ENCODE measurements at regions not wholly inside any gene's neighbourhood (a gene's known extent, or its start where the extent isn't known, plus 50 kb on each side); places are given as distances from the start of the nearest gene placed in this dataset.
"Not testable (repeated sequence)": the region's sequence is repeated elsewhere in the genome, so short reads cannot be mapped to it uniquely, and the experiment has no call there.

DNA sequence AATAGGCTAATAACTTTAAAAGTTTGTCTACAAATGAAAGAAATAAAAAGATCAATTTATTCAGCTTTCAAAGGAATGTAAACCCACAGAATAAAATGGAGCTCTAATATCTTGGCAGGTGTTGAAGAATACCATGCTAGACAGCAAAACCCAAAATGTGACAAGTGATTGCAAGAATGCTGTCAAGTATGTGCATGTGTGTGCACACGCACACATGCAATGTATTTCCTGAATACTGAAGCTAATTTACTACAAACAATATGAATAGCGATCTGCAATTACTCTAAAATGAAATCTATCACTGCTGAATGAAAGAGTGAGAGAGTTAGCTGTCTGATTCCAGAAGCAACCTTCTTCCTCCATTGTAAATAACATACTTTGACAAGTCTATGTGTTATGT lies 179.2 kb upstream of the HSF2 start:
- DNase-seq, result no peak

DNA sequence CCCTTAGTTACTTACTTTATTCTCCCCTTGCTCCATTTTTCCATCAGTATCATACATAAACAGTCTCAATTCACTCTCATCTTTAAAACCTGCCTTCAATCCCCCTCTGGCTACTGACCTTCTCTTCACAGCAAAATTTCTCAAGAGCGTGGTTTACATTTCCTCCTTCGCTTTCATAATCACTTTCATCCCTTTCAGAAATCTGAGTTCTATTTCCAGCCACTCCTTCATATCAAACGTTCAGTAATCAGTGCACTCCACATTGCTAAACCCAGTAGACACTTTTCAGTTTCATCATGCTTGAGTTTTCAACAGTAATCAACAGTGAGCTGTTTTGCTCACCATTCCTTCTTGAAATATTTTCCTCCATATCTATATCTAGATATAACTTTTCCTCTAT lies 176.7 kb upstream of the HSF2 start:
- no peak for DNase-seq

DNA sequence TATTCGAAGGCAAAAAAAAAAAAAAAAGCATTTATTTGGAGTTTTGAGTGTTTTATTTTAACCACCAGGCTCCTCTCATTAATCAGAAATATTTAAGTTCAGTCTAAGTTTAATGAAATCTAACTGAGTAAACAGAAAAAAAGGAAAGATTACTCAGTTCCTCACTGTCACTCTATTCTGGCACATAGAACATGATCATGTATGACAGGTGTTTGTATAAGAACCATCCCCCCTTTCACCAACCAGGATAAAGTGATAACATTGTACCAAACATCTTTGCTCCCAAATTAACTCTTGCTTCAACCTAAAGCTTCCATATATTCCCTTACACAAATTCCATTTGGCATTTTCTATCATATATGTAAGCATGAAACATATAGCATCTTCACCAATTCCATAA lies 176.2 kb upstream of the HSF2 start:
- DNase-seq, result no peak

DNA sequence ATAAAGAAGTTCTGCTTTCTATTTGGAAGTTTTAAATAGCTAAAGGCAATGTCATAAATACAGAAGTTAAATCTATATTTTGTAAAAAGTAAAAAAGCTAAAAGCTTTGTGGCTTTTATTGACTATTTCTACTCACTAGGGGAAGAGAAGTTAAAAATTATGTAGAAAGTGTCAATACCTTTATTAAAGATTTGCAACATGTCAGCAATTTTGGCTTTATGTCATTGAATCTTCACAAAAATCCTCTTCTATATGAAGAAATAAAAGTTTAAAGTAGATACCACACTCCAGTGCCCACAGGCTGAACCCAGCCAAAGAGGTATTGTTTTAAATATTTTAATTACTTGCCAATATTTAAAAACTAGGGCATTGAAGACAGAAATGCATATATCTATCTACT lies 160.6 kb upstream of the HSF2 start:
- DNase-seq, result no peak

DNA sequence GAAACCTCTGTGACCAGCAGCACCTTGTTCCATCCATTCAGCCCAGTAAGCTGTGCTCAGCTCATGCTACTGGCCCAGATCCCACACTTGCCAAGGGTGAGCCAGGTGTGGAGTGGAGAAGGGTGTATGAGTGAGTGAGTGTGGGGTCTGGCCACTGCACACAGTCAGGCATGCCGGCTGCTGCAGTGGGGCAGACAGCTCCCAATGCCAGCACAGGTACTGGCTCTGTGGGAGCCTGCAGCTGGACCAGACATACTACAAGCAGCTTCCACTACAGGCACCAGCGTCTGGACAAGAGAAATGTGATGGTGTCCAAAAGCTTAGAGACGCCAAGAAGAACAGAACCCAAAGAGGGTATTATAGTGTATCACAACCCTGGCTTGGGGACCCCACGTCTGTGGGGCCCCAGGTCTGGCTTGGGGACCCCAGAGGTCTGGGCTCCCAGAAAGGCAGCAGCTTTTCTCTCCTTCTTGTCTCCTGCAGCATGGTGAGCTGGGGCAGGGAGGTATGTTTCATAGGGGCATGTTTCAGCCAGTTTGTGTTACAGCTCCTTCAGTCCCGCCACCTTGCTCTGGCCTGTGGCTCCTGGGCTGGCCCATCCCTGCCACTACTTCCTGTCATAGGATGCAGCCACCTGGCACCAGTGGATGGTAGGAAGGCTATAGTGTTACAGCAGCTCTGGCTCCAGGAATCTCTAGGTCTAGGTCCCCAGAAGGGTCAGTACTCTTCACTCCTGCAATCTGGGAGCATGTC lies 152.4 kb upstream of the HSF2 start:
- no peak for DNase-seq

DNA sequence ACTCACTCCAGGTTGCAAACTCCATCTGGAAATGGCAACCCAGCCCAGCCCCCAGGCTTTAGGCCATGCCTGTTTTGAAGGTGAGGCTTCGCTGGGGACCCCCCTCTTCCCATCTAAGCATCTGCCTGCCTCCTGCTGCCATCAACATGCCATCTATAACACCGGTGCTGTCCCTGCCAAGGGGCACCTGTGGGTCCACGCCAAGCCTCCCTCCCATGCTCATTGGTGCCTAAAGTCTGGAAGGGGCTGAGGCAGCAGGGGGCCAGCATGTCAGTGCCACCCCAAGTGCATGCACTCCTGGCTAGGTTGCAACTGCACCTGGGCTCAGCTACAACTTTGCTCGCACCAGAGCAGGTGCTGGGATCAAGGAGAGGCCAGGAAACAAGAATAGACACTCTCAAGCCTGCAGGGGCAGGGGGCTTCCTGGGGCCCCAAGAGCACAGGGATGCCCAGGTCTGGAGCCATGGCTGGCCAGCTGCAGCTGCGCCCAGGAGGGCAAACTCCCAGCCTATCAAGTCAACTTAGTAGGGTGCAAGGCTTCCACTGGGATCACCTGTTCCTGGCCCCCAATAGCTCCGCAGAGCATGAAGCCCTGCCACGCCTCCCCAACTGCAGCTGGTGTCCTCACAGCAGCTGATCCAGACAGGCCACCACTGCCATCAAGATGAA lies 151.3 kb upstream of the HSF2 start:
- DNase-seq, result no peak

DNA sequence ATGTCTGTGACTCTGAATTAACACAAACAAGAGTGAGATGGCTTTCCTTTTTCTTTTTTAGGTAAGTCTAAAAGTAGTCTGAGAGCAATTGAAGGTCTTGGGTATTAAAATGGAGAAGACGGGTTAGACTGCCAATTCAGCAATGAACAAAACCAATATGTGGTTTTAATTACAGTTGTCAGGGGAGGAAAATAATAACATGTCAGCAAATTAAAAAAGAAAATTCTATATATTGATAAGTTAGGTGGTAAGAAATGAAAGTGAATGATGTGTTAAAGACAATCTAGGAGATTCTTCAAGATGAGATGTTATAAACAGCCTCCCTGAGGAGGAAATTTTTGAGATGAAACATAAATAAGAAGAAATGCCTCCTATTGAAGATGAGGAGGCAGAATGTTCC lies 150.6 kb upstream of the HSF2 start:
- DNase-seq, result no peak

DNA sequence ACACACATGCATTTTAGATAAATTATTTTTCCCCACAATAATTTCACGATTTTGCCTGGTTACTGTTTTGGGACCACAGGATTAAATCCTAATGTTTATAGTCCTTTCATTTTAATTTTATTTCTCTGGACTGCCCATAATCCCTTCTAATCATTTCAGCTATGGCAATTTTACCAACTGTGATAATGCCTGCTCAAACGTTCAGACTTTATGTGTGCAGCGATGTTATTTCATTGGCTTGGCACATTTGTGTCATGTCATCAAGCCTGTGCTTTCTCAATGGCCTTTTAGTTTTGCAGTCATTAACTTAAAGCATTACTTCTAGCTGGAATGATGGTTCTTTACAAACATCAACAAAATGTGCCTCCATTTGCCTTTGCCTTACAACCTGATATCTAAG lies 140.6 kb upstream of the HSF2 start:
- DNase-seq, result no peak

DNA sequence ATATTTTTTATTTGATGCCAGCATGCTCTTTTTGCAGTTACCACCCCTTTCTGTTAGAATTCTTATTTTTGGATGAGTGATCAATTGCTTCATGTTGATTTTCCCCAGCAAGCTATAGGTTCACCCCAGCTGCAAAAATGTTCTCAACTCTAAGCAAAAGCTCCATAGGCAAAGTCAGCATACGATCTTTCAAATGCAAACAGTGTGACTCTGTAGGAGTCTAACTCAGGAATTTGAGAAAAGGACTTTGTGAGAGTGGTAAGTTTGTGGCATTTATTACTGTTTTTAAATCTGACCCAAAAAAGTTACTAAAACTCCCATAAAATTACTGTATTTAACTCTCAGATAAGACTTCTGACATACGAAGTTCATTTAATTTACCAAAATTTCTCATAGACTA lies 134.9 kb upstream of the HSF2 start:
- DNase-seq, result no peak

DNA sequence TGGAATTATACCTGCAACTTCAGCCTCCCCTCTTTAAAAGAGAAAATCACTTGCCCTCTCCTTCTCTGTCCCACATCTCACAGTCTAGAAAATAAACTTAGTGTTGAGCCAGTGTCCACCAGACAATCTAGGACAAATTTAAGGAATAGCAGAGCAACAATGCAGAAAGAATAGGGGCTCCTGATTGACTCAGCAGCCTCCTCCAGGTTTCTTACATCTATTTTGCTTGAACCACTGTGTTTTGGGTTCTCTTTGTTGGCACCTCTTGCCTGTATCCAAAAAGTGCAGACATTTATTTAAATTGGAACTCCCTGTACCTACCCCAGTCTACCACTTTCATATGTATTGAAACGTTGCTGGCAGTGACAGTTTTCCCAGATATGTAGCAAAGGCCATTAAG lies 133.7 kb upstream of the HSF2 start:
- no peak for DNase-seq

DNA sequence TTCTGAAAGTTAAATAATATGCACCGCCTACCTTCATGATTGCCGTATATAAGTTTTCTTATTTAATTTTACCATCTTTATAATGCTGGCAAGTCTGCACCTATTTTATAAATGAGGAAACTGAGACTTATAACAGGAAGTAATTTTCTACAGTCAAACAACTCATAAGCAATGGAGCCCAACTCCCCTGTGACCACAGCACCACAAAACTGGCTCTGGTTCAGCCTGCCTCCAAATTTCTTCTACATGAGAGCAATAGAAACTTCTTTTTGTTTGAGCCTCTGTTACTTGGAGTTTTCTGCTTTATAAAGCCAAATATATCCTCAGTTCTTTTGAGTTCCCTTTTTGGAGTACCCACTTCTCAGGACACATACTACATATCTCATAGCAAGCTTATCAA lies 131.1 kb upstream of the HSF2 start:
- no peak for DNase-seq

DNA sequence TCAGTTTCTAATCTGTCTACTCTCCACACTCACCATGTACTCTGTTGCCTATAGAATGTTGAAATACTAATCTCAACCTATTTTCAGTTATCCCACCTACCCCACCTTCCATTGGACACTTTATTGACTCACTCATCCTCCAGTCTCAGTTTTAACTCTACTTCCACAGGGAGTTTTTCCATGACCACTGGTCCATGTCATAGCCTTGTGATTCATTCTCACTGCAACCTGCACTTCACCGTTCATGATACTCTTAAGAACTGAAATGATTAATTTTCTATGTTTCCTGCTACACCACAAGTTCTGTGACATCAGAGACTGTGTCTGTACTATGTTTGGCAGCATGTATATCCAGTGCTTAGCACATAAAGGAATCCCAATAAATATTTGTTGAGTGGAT lies 122.8 kb upstream of the HSF2 start:
- DNase-seq, result no peak

DNA sequence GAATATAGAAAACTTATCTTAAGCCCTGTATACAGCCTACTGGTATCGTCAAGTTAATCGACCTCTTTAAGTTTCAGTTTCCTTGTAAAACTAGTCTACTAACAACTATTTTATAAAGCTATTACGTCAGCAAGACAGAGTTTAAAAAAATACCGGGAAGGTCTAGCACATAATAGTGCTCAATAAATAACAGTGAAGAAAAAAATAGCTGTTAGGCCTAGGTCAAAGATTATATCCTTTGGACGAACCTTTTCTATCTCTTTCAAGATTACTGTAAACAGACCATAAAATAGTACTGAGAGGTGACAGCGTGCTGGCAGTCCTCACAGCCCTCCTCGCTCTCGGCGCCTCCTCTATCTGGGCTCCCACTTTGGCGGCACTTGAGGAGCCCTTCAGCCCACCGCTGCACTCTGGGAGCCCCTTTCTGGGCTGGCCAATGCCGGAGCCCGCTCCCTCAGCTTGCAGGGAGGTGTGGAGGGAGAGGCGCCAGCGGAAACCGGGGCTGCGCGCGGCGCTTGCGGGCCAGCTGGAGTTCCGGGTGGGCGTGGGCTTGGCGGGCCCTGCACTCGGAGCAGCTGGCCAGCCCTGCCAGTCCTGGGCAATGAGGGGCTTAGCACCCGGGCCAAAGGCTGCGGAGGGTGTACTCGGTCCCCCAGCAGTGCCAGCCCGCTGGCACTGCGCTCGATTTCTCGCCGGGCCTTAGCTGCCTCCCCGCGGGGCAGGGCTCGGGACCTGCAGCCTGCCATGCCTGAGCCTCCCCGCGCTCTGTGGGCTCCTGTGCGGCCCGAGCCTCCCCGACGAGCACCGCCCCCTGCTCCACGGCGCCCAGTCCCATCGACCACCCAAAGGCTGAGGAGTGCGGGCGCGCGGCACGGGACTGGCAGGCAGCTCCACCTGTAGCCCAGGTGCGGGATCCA lies 119.1 kb upstream of the HSF2 start:
- DNase-seq, result not testable (repeated sequence)

DNA sequence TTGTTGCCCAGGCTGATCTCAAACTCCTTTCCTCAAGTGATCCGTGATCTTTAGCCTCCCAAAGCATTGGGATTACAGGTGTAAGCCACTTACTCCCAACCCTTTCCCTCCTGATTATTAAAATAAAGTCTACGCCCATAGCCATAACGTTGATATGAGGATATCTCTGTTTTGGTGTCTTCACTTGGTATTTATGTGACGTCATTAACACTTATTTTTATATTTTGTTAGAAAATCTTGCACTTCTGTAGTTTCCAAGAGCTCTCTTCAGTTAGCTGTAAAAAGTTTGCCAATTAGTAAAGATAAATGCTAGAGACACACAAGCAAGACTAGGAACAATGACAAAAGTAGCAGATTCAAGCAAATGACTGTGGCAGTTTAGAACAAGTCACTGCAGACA lies 115.6 kb upstream of the HSF2 start:
- DNase-seq, result no peak

DNA sequence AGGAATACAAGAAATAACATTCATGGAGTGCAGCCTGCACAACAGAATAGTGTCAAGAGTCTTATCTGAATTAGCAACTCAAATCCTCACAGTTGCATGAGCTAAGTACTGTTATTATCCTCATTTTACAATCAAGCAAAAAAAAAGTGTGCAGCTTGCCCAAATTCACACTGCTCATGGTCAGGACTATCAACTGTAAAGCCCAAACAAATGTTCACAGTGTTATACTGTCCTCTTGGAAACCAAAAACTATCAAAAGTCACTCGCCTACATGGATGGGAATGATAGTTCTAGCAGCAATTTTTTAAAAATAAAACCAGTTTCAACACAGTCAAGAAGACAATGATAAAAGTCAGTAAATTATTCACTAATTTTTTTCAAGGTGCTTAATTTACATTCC lies 114.6 kb upstream of the HSF2 start:
- DNase-seq, result no peak

DNA sequence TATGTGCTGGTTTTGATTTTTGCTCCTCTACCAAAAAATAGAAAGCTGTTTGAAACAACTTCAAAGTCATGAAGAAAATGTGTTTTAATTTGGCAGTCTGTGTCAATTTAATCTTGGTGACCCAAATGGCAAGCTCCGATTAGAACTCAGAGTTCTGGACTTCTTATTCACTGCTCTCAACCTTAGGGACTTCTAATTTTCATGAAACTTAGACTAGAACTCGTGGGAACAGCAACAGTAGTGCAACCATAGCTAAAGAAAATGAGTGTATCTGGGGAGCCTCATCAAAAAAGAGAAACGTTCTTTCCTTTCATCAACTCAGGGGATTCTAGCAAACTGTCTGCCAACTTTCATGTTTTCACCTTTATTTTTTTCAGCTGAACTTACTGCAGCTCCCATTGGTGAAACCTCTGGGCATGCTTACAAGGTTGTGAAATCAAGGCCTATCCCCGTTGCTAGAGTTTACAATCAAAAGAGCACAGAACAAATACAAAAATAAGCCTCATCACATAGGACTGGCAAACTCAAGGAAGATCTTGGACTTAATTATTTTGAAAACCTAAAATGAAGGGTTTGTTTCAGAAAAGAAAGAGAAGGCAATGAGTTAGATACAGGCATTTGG lies 114.0 kb upstream of the HSF2 start:
- no peak for DNase-seq

DNA sequence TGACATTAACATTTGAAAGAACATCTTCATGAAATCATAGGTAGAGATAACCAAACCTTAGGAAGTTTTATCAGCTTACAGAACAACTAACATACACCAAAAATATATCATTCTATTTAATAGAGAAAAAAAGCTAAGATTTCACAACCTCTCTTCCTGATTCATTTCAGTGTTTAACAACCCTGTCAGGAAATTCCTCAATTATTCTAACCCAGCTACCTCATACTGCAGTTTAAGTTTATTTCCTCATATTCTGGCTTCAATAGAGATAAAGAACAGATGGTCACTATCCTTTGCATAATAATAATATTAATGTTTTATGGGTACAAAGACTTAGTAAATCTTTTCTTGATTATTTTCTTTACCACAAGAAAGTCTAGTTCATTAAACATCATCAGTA lies 112.9 kb upstream of the HSF2 start:
- no peak for DNase-seq

DNA sequence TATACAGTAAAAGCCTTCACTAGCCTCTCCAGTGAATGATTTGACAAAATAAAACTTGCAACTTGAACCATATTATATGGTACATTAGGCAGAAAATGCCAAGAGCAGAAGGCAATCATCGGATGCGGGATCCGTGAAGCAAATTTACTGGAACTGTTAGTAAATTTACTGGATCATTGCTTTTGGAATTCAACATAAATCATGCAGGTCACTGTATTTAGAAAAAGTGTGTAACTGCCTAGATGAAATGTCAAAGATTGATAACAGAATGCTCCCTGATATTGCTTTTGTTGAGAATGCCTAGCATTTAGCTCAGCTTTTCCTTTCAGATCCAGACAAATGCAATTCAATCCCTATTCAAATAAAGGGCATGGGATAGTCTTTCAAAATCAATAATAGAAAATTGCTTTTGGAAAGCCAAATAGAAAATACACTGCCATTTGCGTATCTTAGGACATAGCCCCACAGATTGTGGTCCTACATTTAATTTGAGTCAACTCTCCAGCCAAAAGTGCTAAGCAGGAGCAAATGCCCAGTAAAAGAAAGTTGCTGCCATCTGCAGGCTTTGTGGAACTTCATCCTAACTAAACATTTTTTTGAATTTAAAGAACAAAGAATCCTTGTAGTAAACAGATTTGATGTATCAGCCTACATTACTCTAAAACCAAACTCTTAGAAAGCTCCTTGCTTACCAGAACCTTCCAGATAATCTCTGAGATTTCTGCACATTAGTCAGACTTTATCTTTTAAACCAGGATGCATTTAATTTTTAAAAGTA lies 109.5 kb upstream of the HSF2 start:
- no peak for DNase-seq

DNA sequence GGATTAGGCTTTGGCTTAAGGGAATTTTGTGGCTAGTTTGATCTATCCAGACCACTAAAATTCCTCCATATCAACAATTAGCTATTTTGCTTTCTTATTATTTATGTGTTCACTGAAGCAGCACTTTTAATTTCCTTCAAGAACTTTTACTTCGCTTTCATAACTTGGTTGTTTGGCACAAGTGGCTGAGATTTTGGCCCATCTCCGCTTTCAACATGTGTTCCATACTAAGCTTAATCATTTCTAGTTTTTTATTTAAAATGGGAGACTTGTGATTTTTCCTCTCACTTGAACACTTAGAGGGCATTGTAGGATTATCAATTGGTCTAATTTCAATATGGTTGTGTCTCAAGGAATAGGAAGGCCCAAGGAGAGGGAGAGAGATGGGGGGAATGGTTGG lies 102.4 kb upstream of the HSF2 start:
- DNase-seq, result no peak

DNA sequence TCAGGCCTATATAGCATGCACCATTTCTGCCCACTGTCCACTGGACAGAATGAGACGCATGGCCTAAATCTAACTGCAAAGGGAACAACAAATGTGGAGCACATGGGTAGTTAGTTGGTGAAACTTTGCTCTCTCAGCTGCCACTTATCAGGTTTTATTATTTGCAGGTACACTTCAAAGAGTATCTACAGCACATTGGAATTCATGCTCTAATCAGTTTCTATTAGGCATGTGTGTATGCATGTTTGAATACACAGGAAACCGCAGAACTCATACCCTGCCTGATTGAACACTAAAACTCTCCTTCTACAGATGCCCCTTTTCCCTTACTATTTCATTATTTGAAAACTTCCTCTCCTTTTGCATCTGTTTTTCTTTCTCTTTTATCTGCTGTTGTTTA lies 97.4 kb upstream of the HSF2 start:
- no peak for DNase-seq

DNA sequence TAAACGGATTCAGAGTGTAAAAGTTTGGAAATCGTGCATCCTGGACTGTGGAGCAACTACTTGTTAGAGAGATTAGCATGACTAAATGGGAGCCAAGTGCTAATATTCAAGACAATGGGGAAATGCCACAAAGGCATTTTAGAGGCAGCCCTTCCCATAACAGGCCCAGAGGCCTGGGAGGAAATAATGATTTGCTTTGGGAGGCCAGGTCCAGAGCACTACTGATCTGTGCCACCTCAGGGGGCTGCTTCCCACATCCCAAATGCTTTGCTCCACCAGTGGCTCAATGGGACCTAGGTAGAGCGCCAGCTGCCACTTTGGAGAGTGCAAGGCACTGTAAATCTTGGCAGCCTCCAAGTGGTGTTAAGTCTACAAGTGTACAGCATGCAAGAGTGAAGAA lies 91.9 kb upstream of the HSF2 start:
- DNase-seq, result no peak

DNA sequence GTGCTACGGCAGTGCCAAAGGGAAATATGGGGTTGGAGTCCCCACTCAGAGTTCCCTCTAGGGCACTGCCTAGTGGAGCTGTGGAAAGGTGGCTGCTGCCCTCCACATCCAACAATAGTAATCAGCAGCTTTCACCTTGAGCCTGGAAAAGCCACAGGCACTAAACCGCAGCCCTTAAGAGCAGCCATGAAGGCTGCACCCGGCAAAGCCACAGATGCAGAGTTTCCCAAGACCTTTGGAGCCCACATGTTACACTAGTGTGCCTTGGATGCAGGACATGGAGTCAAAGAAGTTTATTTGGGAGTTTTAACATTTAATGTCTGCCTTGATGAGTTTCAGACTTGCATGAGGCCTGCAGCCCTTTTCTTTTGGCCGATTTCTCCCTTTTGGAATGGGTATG lies 91.4 kb upstream of the HSF2 start:
- no peak for DNase-seq

DNA sequence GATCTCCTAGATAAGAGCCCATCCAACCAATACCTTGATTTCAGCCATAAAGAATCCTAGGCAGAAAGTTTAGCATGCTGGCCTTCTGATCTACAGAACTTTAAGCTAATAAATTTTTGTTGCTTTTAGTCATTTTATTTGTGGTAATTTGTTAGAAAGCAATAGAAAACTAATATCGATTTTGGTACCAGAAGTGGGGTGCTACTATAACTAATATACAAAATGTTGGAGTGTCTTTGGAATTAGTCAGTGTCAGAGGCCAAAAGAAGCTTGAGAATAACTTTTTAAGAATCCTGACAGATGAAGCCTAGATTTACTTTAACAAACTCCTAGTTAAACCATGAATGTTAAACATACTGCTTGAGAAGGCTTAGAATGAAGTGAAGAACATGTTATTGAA lies 83.6 kb upstream of the HSF2 start:
- DNase-seq, result no peak
